ENCODE measurements at regions not wholly inside any gene's neighbourhood (a gene's known extent, or its start where the extent isn't known, plus 50 kb on each side); places are given as distances from the start of the nearest gene placed in this dataset.

DNA sequence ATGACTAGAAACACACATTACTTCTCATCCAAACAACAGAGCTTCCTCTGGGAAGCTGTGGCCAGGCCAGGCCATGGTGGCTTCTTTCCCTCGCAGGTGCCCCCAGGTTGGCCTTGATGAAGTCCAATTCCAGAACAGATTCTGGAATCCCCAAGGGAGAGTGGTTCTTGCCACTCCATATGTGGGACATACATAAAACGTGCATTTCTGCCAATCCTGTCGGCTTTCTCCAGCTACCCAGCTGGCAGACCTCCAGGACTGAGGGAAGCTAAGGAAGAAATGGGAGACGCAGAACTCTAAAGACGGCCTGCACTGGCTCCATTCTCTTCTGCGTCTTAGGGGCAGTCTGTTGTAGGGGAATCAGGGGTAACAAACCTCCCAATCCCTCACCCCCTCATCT, 219.2 kb upstream of the CDH5 start:
- H3K27me3 ChIP-seq (ENCODE audit: low read length), result no peaks in the 10 kb centered on the region
- H3K4me2 ChIP-seq (ENCODE audit: low read depth, low read length, poor library complexity, severe bottlenecking), result no peak overlapping the region
- H3K4me1 ChIP-seq (ENCODE audit: low read length), result no peaks in the 10 kb centered on the region
- no peaks in the 10 kb centered on the region for H3K9me3 ChIP-seq (ENCODE audit: low read length)
- H3K9ac ChIP-seq (ENCODE audit: low read length), result no peak overlapping the region
- H3K79me2 ChIP-seq (ENCODE audit: low read length), result no peaks in the 10 kb centered on the region
- H4K20me1 ChIP-seq (ENCODE audit: insufficient read depth, low read depth, low read length), result no peaks in the 10 kb centered on the region
- no peak overlapping the region for H2AFZ ChIP-seq (ENCODE audit: low read length)
- no peaks in the 10 kb centered on the region for H3K9me2 ChIP-seq (replicated peaks; ENCODE audit: insufficient read depth, low read length)
- no peak for DNase-seq
- H3K27ac ChIP-seq (ENCODE audit: low read length), result no peak overlapping the region
- H3K36me3 ChIP-seq (ENCODE audit: insufficient read depth, low read length), result no peaks in the 10 kb centered on the region
- no peak overlapping the region for H3K4me3 ChIP-seq (ENCODE audit: low read length)

DNA sequence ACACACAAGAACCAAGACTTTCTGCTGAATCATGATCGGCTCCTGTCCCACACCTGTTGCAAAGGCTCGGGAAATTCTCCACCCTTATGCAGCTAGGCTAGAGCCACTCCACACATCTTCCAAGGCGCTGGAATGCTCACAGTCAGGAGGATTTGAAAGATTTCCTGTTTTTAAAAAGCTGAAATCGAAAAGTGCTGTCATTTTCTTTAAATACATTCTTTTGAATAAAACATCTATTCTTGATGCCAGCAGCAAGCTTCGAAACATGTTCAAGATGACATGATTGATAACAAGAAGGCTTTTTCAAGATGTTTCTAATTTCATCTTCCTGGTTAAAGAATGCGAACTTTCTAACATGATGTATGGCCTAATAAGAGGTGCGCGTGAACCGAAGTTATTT, 219.7 kb upstream of the CDH5 start:
- Histone ChIP-seq H2AFZ (ENCODE audit: low read length) (no peak overlapping the region), H3K4me1 (ENCODE audit: low read length) (no peaks in the 10 kb centered on the region), H3K9ac (ENCODE audit: low read length) (no peak overlapping the region), H3K27me3 (ENCODE audit: low read length) (no peaks in the 10 kb centered on the region), H3K9me2 (replicated peaks; ENCODE audit: insufficient read depth, low read length) (no peaks in the 10 kb centered on the region), H3K4me3 (ENCODE audit: low read length) (no peak overlapping the region), H3K36me3 (ENCODE audit: insufficient read depth, low read length) (no peaks in the 10 kb centered on the region), H4K20me1 (ENCODE audit: insufficient read depth, low read depth, low read length) (no peaks in the 10 kb centered on the region), H3K79me2 (ENCODE audit: low read length) (no peaks in the 10 kb centered on the region), H3K4me2 (ENCODE audit: low read depth, low read length, poor library complexity, severe bottlenecking) (no peak overlapping the region), H3K9me3 (ENCODE audit: low read length) (no peaks in the 10 kb centered on the region), H3K27ac (ENCODE audit: low read length) (no peak overlapping the region)
- no peak for DNase-seq

DNA sequence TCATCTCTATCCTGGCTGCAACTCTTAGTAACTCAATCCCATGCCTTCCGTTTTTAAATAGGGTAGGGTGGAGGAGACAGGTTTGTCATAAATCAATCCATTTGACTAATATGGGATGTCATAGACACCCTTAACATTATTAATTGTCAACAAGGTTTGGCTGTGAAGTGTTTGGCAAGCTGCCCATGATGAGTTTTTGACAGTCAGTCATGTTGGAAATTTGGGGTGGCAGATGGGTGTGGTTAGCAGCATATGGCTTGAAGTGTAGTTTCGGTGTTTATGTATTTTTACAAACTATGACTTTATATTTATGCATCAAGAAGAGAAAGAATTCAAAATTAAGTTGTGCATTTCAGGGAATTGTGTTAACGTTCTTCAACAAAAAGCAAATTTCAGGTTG, 221.8 kb upstream of the CDH5 start:
- Histone ChIP-seq H3K27ac (ENCODE audit: low read length) (no peak overlapping the region), H3K4me2 (ENCODE audit: low read depth, low read length, poor library complexity, severe bottlenecking) (no peak overlapping the region), H3K9me2 (replicated peaks; ENCODE audit: insufficient read depth, low read length) (no peaks in the 10 kb centered on the region), H3K27me3 (ENCODE audit: low read length) (no peaks in the 10 kb centered on the region), H3K4me1 (ENCODE audit: low read length) (no peaks in the 10 kb centered on the region), H3K9me3 (ENCODE audit: low read length) (no peaks in the 10 kb centered on the region), H3K4me3 (ENCODE audit: low read length) (no peak overlapping the region), H4K20me1 (ENCODE audit: insufficient read depth, low read depth, low read length) (no peaks in the 10 kb centered on the region), H3K9ac (ENCODE audit: low read length) (no peak overlapping the region), H2AFZ (ENCODE audit: low read length) (no peak overlapping the region), H3K36me3 (ENCODE audit: insufficient read depth, low read length) (no peaks in the 10 kb centered on the region), H3K79me2 (ENCODE audit: low read length) (no peaks in the 10 kb centered on the region)
- no peak for DNase-seq

DNA sequence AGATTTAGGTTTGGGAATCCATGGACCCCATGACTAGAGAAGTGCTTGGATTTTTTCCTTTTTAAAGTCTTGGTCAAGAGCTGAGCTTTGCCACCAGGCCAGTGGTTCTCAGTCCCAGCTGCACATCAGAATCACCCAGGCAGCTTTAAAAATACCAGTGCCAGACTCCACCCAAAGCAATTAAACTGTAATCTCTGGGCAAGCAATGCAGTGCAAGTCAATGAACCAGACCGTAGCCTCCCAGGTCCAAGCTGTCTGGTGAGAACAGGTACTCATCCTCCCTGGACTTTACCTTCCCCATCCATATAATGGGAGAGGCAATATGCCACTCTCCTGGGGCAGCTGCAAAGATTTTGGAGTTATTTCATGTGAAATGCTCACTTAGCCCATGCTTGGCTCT, 223.1 kb upstream of the CDH5 start:
- no peak overlapping the region for H2AFZ ChIP-seq (ENCODE audit: low read length)
- no peaks in the 10 kb centered on the region for H3K27me3 ChIP-seq (ENCODE audit: low read length)
- no peaks in the 10 kb centered on the region for H3K9me3 ChIP-seq (ENCODE audit: low read length)
- no peaks in the 10 kb centered on the region for H3K36me3 ChIP-seq (ENCODE audit: insufficient read depth, low read length)
- no peaks in the 10 kb centered on the region for H3K79me2 ChIP-seq (ENCODE audit: low read length)
- no peaks in the 10 kb centered on the region for H4K20me1 ChIP-seq (ENCODE audit: insufficient read depth, low read depth, low read length)
- no peaks in the 10 kb centered on the region for H3K4me1 ChIP-seq (ENCODE audit: low read length)
- H3K4me2 ChIP-seq (ENCODE audit: low read depth, low read length, poor library complexity, severe bottlenecking), result no peak overlapping the region
- no peak for DNase-seq
- no peak overlapping the region for H3K4me3 ChIP-seq (ENCODE audit: low read length)
- no peak overlapping the region for H3K9ac ChIP-seq (ENCODE audit: low read length)
- H3K27ac ChIP-seq (ENCODE audit: low read length), result no peak overlapping the region
- H3K9me2 ChIP-seq (replicated peaks; ENCODE audit: insufficient read depth, low read length), result no peaks in the 10 kb centered on the region

DNA sequence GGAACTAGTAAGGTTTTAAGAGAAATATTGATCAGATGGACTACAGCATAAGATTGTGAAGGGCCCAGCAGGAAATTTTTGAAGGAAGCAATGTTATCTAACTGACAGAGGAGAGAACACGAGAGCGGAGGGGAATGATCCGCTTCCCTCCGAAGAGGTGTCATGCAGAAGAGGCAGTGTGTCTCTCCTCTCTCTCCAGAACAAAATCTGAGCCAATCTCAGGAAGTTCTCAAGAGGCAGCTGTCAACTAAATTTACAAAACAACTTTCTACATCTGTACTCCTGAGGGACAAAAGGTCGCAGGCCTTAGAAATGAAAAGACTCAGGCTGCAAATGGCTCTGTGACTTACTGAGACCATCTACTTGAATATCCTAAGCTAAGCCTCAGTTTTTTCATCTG, 224.6 kb upstream of the CDH5 start:
- Histone ChIP-seq H2AFZ (ENCODE audit: low read length) (no peak overlapping the region), H3K79me2 (ENCODE audit: low read length) (no peaks in the 10 kb centered on the region), H3K4me1 (ENCODE audit: low read length) (no peaks in the 10 kb centered on the region), H3K9me2 (replicated peaks; ENCODE audit: insufficient read depth, low read length) (no peaks in the 10 kb centered on the region), H3K36me3 (ENCODE audit: insufficient read depth, low read length) (no peaks in the 10 kb centered on the region), H3K27me3 (ENCODE audit: low read length) (no peaks in the 10 kb centered on the region), H3K9ac (ENCODE audit: low read length) (no peak overlapping the region), H3K4me2 (ENCODE audit: low read depth, low read length, poor library complexity, severe bottlenecking) (no peak overlapping the region), H4K20me1 (ENCODE audit: insufficient read depth, low read depth, low read length) (no peaks in the 10 kb centered on the region), H3K27ac (ENCODE audit: low read length) (no peak overlapping the region), H3K4me3 (ENCODE audit: low read length) (no peak overlapping the region), H3K9me3 (ENCODE audit: low read length) (no peaks in the 10 kb centered on the region)
- DNase-seq, result no peak

DNA sequence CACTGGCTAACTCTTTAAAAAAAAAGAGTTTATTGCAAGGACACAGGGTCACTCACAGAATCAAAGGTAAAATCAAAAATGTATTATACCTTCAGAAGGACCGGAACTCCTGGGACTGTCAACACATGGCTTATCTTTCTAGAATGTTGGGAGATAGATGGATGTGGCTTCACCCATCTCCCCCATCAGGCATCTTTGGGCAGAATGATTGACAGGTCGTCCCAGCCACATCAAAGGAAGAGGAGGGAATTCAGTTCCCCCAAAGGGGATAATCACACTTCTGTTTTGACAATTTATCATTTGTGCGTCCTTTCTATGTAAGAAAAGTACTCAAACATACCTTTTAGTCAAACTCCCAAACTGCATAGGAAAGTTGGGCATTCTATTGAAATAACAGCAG, 228.6 kb upstream of the CDH5 start:
- H3K36me3 ChIP-seq (ENCODE audit: insufficient read depth, low read length), result no peaks in the 10 kb centered on the region
- H3K9me3 ChIP-seq (ENCODE audit: low read length), result no peaks in the 10 kb centered on the region
- H3K27ac ChIP-seq (ENCODE audit: low read length), result no peak overlapping the region
- no peaks in the 10 kb centered on the region for H4K20me1 ChIP-seq (ENCODE audit: insufficient read depth, low read depth, low read length)
- H3K27me3 ChIP-seq (ENCODE audit: low read length), result no peaks in the 10 kb centered on the region
- no peak overlapping the region for H3K4me2 ChIP-seq (ENCODE audit: low read depth, low read length, poor library complexity, severe bottlenecking)
- no peaks in the 10 kb centered on the region for H3K79me2 ChIP-seq (ENCODE audit: low read length)
- peak; percentile 4 for DNase-seq
- H3K9me2 ChIP-seq (replicated peaks; ENCODE audit: insufficient read depth, low read length), result no peaks in the 10 kb centered on the region
- no peak overlapping the region for H3K9ac ChIP-seq (ENCODE audit: low read length)
- H3K4me3 ChIP-seq (ENCODE audit: low read length), result no peak overlapping the region
- no peaks in the 10 kb centered on the region for H3K4me1 ChIP-seq (ENCODE audit: low read length)
- H2AFZ ChIP-seq (ENCODE audit: low read length), result no peak overlapping the region

DNA sequence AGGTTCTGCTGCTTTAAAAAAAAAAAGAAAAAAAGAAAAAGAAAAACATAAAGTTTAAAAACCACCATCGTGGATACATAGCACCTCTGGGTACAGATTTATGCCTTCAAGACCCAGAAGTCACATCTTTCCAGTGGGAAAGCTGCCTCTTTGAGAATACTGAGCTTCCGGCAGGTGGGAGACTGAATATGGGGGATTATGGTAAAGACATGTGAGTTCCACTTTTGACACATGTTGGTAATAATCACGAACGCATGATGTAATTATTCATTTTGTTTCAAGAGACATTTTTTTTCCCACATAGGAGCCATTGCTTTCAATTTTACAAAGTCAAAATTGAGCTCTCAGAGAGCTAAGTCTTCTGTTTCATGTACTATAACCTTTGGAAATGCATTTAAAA, 229.7 kb upstream of the CDH5 start:
- H4K20me1 ChIP-seq (ENCODE audit: insufficient read depth, low read depth, low read length), result no peaks in the 10 kb centered on the region
- H3K4me2 ChIP-seq (ENCODE audit: low read depth, low read length, poor library complexity, severe bottlenecking), result no peak overlapping the region
- no peaks in the 10 kb centered on the region for H3K79me2 ChIP-seq (ENCODE audit: low read length)
- DNase-seq, result no peak
- H3K9ac ChIP-seq (ENCODE audit: low read length), result no peak overlapping the region
- no peak overlapping the region for H3K27ac ChIP-seq (ENCODE audit: low read length)
- no peak overlapping the region for H3K4me3 ChIP-seq (ENCODE audit: low read length)
- H3K4me1 ChIP-seq (ENCODE audit: low read length), result no peaks in the 10 kb centered on the region
- no peaks in the 10 kb centered on the region for H3K27me3 ChIP-seq (ENCODE audit: low read length)
- H3K9me2 ChIP-seq (replicated peaks; ENCODE audit: insufficient read depth, low read length), result no peaks in the 10 kb centered on the region
- H2AFZ ChIP-seq (ENCODE audit: low read length), result no peak overlapping the region
- no peaks in the 10 kb centered on the region for H3K9me3 ChIP-seq (ENCODE audit: low read length)
- no peaks in the 10 kb centered on the region for H3K36me3 ChIP-seq (ENCODE audit: insufficient read depth, low read length)

DNA sequence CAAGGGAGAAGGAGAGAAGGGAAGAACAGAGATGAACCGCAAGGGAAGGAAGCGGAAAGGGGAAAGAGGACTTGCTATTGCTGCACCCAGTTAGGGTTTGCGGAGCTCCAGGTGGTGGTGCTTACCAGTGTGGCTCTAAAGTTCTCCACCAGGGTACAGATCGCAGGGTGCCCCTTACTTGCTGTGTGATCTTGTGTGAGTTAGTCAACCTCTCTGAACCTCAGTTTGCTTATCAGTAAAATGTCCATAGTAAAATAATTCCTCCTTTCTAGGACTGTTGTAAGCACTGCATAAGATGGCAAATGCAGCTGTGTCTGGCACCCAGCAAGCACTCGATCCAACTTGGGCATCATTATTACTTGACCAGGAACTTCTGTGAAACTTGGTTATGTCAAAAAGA, 230.7 kb upstream of the CDH5 start:
- H3K79me2 ChIP-seq (ENCODE audit: low read length), result no peaks in the 10 kb centered on the region
- H3K4me3 ChIP-seq (ENCODE audit: low read length), result no peak overlapping the region
- no peak overlapping the region for H2AFZ ChIP-seq (ENCODE audit: low read length)
- no peak overlapping the region for H3K27ac ChIP-seq (ENCODE audit: low read length)
- H3K27me3 ChIP-seq (ENCODE audit: low read length), result no peaks in the 10 kb centered on the region
- DNase-seq, result no peak
- no peaks in the 10 kb centered on the region for H3K4me1 ChIP-seq (ENCODE audit: low read length)
- no peaks in the 10 kb centered on the region for H4K20me1 ChIP-seq (ENCODE audit: insufficient read depth, low read depth, low read length)
- H3K9ac ChIP-seq (ENCODE audit: low read length), result no peak overlapping the region
- H3K4me2 ChIP-seq (ENCODE audit: low read depth, low read length, poor library complexity, severe bottlenecking), result no peak overlapping the region
- H3K9me3 ChIP-seq (ENCODE audit: low read length), result no peaks in the 10 kb centered on the region
- H3K36me3 ChIP-seq (ENCODE audit: insufficient read depth, low read length), result no peaks in the 10 kb centered on the region
- H3K9me2 ChIP-seq (replicated peaks; ENCODE audit: insufficient read depth, low read length), result no peaks in the 10 kb centered on the region

DNA sequence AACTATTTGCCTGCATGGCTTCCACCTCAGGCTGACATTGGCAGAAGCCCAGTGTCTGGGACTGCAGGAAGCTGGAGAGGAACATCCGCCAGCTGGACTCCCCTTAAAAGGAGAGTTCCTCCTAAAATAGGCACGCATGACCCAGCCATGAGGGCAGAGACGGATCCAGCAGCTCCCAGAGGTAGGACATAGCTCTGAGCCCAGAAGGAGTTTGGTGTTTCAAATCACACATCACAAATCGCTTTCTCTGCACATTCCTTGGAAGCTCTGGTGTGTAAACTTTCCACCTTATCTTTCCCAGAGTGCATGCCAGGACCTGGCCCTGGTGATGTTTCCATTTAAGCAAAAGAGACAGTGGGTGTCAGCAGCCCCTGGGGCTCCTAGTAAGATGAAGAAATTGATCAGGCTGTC, 231.1 kb upstream of the CDH5 start:
- no peak overlapping the region for H3K4me2 ChIP-seq (ENCODE audit: low read depth, low read length, poor library complexity, severe bottlenecking)
- H3K27ac ChIP-seq (ENCODE audit: low read length), result no peak overlapping the region
- DNase-seq, result no peak
- H3K9me3 ChIP-seq (ENCODE audit: low read length), result no peaks in the 10 kb centered on the region
- no peaks in the 10 kb centered on the region for H4K20me1 ChIP-seq (ENCODE audit: insufficient read depth, low read depth, low read length)
- H2AFZ ChIP-seq (ENCODE audit: low read length), result no peak overlapping the region
- H3K9me2 ChIP-seq (replicated peaks; ENCODE audit: insufficient read depth, low read length), result no peaks in the 10 kb centered on the region
- H3K9ac ChIP-seq (ENCODE audit: low read length), result no peak overlapping the region
- H3K36me3 ChIP-seq (ENCODE audit: insufficient read depth, low read length), result no peaks in the 10 kb centered on the region
- H3K79me2 ChIP-seq (ENCODE audit: low read length), result no peaks in the 10 kb centered on the region
- no peaks in the 10 kb centered on the region for H3K27me3 ChIP-seq (ENCODE audit: low read length)
- no peak overlapping the region for H3K4me3 ChIP-seq (ENCODE audit: low read length)
- H3K4me1 ChIP-seq (ENCODE audit: low read length), result no peaks in the 10 kb centered on the region

Data from Karpas-422 (cell line).